OCI-LY3 (cell line): ENCODE measurements at regions not wholly inside any gene's neighbourhood (a gene's known extent, or its start where the extent isn't known, plus 50 kb on each side); places are given as distances from the start of the nearest gene placed in this dataset.

Experiments used
- H2AFZ ChIP-seq: fragments of 200-600, 300-600 bp; shearing (Covaris generic); 2 replicates; pipeline ENCODE4 v1.6.0; 2014; ENCODE audit warnings: antibody characterized with exemption, low read depth, low read length
- H3K27ac ChIP-seq: fragments of 200-600, 300-600 bp; sonication (generic); 2 replicates; pipeline ENCODE4 v1.5.1; 2014; ENCODE audit warnings: mild to moderate bottlenecking, low read length, moderate library complexity, mixed read lengths
- H3K27me3 ChIP-seq: fragments of 200-600, 300-600 bp; sonication (generic); 2 replicates; pipeline ENCODE4 v1.6.1; 2014; ENCODE audit warnings: low read depth, low read length, mixed read lengths
- H3K36me3 ChIP-seq: fragments of 200-600, 300-600 bp; sonication (generic); replicated peaks from 2 replicates; pipeline ENCODE3; 2014; ENCODE audit warnings: low read depth, low read length, mixed read lengths
- H3K4me1 ChIP-seq: fragments of 300-600, 200-600 bp; sonication (generic); 2 replicates; pipeline ENCODE4 v1.6.1; 2014; ENCODE audit warnings: low read length, mixed read lengths
- H3K4me2 ChIP-seq: fragments of 200-600, 300-600 bp; sonication (generic); 2 replicates; pipeline ENCODE4 v1.6.1; 2014; ENCODE audit warnings: low read length, mixed read lengths
- H3K4me3 ChIP-seq: fragments of 300-600, 200-600 bp; sonication (generic); 2 replicates; pipeline ENCODE4 v1.5.1; 2014; ENCODE audit warnings: antibody characterized with exemption, mild to moderate bottlenecking, low read length, moderate library complexity
- H3K79me2 ChIP-seq: fragments of 300-600, 200-600 bp; shearing (Covaris generic); 2 replicates; pipeline ENCODE4 v1.6.1; 2014; ENCODE audit warnings: mild to moderate bottlenecking, low read length, mixed read lengths
- H3K9ac ChIP-seq: fragments of 300-600, 200-600 bp; shearing (Covaris generic); 2 replicates; pipeline ENCODE4 v1.6.0; 2014; ENCODE audit warnings: mild to moderate bottlenecking, low read length, moderate library complexity
- H3K9me3 ChIP-seq: fragments of 200-600, 300-600 bp; shearing (Covaris generic); 2 replicates; pipeline ENCODE4 v1.6.1; 2014; ENCODE audit warnings: low read length, mixed read lengths; ENCODE audit not compliant: insufficient read depth
- H4K20me1 ChIP-seq: fragments of 200-600, 300-600 bp; sonication (generic); 2 replicates; pipeline ENCODE4 v1.6.1; 2016; ENCODE audit warnings: low read length, mixed read lengths; ENCODE audit not compliant: insufficient read depth
- EZH2phosphoT487 ChIP-seq: fragments of 200-600 bp; shearing (Covaris generic); IDR thresholded peaks from 2 replicates; pipeline ENCODE4 v1.6.1; 2018; ENCODE audit warnings: antibody characterized with exemption, mixed run types, low read depth
- TF ChIP-seq, protein P1 (sequence below): fragments of 200-600, 300-600 bp; sonication (generic); IDR thresholded peaks from 2 replicates; pipeline ENCODE4 v1.5.1; 2014; ENCODE audit warnings: antibody characterized with exemption, low read length, low read depth

- H2AFZ ChIP-seq = no peak overlapping the region
- H3K27ac ChIP-seq = no peak overlapping the region
- no peak overlapping the region for H3K4me3 ChIP-seq
- H4K20me1 ChIP-seq = no peaks in the 10 kb centered on the region
- no peaks in the 10 kb centered on the region for H3K27me3 ChIP-seq
- H3K4me2 ChIP-seq = no peak overlapping the region
- H3K4me1 ChIP-seq = peaks cover 7% of the 10 kb centered on the region; the same call in 1 of the 2 replicates
- H3K9ac ChIP-seq = no peak overlapping the region
- H3K36me3 ChIP-seq = no peaks in the 10 kb centered on the region
- TF ChIP-seq, protein P1, sequence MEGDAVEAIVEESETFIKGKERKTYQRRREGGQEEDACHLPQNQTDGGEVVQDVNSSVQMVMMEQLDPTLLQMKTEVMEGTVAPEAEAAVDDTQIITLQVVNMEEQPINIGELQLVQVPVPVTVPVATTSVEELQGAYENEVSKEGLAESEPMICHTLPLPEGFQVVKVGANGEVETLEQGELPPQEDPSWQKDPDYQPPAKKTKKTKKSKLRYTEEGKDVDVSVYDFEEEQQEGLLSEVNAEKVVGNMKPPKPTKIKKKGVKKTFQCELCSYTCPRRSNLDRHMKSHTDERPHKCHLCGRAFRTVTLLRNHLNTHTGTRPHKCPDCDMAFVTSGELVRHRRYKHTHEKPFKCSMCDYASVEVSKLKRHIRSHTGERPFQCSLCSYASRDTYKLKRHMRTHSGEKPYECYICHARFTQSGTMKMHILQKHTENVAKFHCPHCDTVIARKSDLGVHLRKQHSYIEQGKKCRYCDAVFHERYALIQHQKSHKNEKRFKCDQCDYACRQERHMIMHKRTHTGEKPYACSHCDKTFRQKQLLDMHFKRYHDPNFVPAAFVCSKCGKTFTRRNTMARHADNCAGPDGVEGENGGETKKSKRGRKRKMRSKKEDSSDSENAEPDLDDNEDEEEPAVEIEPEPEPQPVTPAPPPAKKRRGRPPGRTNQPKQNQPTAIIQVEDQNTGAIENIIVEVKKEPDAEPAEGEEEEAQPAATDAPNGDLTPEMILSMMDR = no peak
- TF ChIP-seq EZH2phosphoT487 = no peak
- H3K9me3 ChIP-seq = no peaks in the 10 kb centered on the region
- H3K79me2 ChIP-seq = no peaks in the 10 kb centered on the region
These were observed 564.6 kb downstream of the C12orf50 start for GRCh38 chr12:87464565-87464964.

DNA sequence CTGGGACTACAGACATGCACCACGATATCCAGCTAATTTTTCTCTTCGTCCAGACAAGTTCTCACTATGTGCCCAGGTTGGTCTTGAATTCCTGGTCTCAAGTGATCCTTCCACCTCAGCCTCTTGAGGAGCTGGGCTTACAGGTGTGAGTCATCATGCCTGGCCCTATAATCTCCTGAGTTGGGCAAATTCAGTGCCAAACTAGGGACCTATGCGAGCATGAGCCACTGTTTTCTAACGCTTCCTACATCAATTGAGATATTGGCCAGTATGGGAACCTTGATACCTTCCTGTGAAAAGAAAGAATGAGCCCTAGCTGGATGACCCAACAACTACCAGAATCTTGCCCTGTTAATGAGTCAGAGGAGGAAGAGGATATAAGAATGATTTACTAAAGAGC lies 585.2 kb downstream of the C12orf50 start:
- no peaks in the 10 kb centered on the region for H3K9me3 ChIP-seq
- H4K20me1 ChIP-seq = no peaks in the 10 kb centered on the region
- no peak overlapping the region for H3K4me2 ChIP-seq
- H3K4me1 ChIP-seq = peaks cover 5% of the 10 kb centered on the region
- no peak overlapping the region for H2AFZ ChIP-seq
- no peaks in the 10 kb centered on the region for H3K36me3 ChIP-seq
- no peak for TF ChIP-seq EZH2phosphoT487
- TF ChIP-seq, protein P1 = no peak
- no peak overlapping the region for H3K27ac ChIP-seq
- no peaks in the 10 kb centered on the region for H3K79me2 ChIP-seq
- no peaks in the 10 kb centered on the region for H3K27me3 ChIP-seq
- H3K4me3 ChIP-seq = no peak overlapping the region
- H3K9ac ChIP-seq = no peak overlapping the region

GRCh38 chr12:87441511-87441910 lies 587.7 kb downstream of the C12orf50 start:
- no peaks in the 10 kb centered on the region for H3K9me3 ChIP-seq
- H2AFZ ChIP-seq = no peak overlapping the region
- H3K27ac ChIP-seq = no peak overlapping the region
- H3K4me1 ChIP-seq = peaks cover 5% of the 10 kb centered on the region
- no peaks in the 10 kb centered on the region for H3K27me3 ChIP-seq
- no peaks in the 10 kb centered on the region for H3K79me2 ChIP-seq
- no peak for TF ChIP-seq EZH2phosphoT487
- TF ChIP-seq, protein P1 = no peak
- H3K4me3 ChIP-seq = no peak overlapping the region
- no peak overlapping the region for H3K9ac ChIP-seq
- H3K4me2 ChIP-seq = no peak overlapping the region
- no peaks in the 10 kb centered on the region for H3K36me3 ChIP-seq
- no peaks in the 10 kb centered on the region for H4K20me1 ChIP-seq

DNA sequence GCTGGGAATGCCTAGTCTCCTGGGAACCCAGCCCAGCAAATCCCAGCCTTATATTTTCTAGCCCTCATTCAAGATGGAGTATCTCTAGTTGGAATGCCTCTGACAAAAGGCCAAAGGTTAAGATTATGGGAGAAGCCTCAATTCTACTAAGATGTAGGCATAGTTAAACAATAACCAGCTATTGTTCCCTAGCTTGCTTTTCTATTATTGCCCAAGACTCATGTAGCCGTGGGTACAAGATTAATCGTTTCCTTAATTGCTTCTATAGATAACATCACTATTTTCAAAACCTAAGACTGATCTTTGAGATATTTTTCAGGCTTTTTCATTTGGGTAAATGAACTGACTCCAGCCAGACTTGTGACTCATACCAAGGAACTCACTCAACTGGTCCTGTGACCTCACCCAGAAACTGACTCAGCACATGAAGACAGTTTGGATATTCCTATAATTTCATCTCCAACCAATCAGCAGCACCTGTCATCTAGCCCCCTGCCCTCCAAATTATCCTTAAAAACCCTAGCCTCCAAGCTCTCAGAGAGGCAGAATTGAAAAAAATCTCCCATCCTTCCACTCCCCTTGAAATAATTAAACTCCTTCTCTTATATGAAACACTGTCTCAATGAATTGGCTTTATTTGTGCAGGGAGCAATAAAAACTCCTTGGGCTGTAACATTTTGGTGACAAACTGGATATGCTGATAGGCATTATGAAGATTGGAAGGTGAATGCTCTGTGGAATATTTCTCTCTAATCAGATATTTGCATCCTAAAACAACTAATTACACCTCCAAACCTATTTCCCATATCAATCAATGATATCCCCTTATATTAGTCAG lies 589.0 kb downstream of the C12orf50 start:
- H3K9me3 ChIP-seq = no peaks in the 10 kb centered on the region
- H3K9ac ChIP-seq = no peak overlapping the region
- H3K79me2 ChIP-seq = no peaks in the 10 kb centered on the region
- no peak overlapping the region for H2AFZ ChIP-seq
- H3K4me2 ChIP-seq = no peak overlapping the region
- H3K4me1 ChIP-seq = peaks cover 5% of the 10 kb centered on the region
- H3K4me3 ChIP-seq = no peak overlapping the region
- TF ChIP-seq, protein P1 = no peak
- no peak for TF ChIP-seq EZH2phosphoT487
- H3K27me3 ChIP-seq = no peaks in the 10 kb centered on the region
- no peak overlapping the region for H3K27ac ChIP-seq
- no peaks in the 10 kb centered on the region for H3K36me3 ChIP-seq
- no peaks in the 10 kb centered on the region for H4K20me1 ChIP-seq
